ENCODE measurements at regions not wholly inside any gene's neighbourhood (a gene's known extent, or its start where the extent isn't known, plus 50 kb on each side); places are given as distances from the start of the nearest gene placed in this dataset.

DNA sequence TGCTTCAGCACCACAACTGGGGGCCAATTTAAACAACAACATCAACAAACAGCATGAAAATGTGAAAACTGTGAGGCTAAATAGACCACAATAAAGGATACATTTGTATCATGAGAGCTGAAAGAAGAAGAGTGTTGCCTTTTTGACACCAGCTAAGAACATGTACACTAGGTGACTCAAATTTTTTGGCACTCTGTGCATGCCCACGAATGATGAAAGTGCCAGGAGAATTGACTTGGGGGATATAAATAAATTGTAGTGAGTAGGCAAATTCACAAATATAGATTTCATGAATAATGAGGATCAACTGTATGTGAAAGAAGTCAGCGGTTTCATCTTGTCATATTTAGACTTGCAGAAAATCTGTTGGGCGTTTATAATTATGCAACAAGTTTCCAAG is 1388.0 kb upstream of the LRRTM1 start:
- no peak for TF ChIP-seq EZH2 (optimal IDR thresholded peaks at IDR 0.05; ENCODE audit: low read depth, low read length)
- TF ChIP-seq, protein P1, sequence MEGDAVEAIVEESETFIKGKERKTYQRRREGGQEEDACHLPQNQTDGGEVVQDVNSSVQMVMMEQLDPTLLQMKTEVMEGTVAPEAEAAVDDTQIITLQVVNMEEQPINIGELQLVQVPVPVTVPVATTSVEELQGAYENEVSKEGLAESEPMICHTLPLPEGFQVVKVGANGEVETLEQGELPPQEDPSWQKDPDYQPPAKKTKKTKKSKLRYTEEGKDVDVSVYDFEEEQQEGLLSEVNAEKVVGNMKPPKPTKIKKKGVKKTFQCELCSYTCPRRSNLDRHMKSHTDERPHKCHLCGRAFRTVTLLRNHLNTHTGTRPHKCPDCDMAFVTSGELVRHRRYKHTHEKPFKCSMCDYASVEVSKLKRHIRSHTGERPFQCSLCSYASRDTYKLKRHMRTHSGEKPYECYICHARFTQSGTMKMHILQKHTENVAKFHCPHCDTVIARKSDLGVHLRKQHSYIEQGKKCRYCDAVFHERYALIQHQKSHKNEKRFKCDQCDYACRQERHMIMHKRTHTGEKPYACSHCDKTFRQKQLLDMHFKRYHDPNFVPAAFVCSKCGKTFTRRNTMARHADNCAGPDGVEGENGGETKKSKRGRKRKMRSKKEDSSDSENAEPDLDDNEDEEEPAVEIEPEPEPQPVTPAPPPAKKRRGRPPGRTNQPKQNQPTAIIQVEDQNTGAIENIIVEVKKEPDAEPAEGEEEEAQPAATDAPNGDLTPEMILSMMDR (IDR thresholded peaks at IDR 0.05; ENCODE audit: low read length), result no peak
